SIG-M5 (cell line): ENCODE measurements at regions not wholly inside any gene's neighbourhood (a gene's known extent, or its start where the extent isn't known, plus 50 kb on each side); places are given as distances from the start of the nearest gene placed in this dataset.
"Not testable (repeated sequence)": the region's sequence is repeated elsewhere in the genome, so short reads cannot be mapped to it uniquely, and the experiment has no call there.

Source experiments
- DNase-seq: peaks from one replicate; lab custom pipeline; 2025; lab: John Stamatoyannopoulos, UW

GRCh38 chr5:111819028-111819427 lies 62.0 kb upstream of the NREP start:
- DNase-seq, result not testable (repeated sequence)

- no peak for DNase-seq
Observed at GRCh38 chr5:111813537-111813936, 56.5 kb upstream of the NREP start.

GRCh38 chr5:111810112-111810511 lies 53.1 kb upstream of the NREP start:
- DNase-seq, result no peak
